Activated CD4-positive, CD25-positive, alpha-beta regulatory T cell treated with anti-CD3 and anti-CD28 coated beads, Interleukin-2, amount 50 U/mL, for 72 hours (primary cell): ENCODE measurements at regions not wholly inside any gene's neighbourhood (a gene's known extent, or its start where the extent isn't known, plus 50 kb on each side); places are given as distances from the start of the nearest gene placed in this dataset.

Source experiments
- DNase-seq: peaks from one replicate; pipeline ENCODE4 v3.0.0; 2021

DNA sequence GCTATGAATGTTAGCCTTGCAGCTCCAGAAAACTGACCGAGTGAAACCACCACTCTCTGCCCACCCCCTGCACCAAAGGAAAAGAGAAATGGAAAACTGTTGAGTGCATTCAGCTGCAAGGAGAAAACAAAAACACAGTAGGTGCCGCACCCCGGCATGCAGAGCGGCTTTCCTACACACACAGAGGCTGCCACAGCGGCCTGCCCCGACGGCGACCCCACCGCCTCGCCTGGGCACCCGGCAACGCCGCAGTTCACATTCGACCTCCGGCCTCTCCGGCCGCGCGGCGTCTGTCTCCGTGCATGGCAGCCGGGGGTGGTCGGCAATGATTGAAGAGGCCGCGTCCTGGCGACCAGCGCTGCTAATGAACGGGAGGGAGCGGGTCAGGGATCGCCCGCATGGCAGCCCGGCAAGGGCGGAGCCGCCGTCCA lies 417.1 kb upstream of the SALL3 start:
- DNase-seq, result no peak

DNA sequence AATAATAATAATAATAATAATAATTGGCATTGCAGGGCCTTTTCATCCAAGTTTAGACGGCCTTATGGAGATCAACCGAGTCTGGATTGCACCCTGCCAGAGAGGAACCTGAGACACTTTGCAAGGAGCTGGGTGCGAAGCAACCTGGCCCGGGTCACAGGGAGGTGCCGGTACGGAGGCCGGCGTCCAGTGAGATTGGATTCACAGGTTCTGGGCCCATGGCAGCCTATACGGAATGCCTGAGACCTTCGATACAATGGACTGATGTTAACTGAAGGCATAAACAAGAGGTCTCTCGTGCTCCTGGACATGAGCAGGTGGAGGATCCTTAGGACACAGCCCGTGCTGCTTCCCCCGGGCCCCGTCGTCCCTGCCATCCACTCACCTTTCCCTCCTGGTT lies 416.5 kb upstream of the SALL3 start:
- no peak for DNase-seq

DNA sequence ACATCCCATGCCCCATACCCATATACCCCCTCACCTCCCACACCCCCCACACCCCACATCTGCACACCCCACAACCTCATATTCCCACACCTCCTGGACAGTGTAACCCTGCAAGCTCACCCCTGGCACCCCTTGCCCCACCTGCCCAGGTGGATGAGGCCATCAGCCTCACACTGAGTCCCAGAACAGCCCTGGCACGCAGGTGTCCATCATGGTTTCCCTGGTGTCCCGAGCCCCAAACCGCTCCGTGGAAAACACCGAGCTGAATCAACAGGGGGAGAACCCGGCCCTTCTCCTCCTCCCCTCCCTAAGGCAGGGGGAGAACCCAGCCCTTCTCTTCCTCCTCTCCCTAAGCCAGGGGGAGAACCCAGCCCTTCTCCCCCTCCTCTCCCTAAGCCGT lies 415.6 kb upstream of the SALL3 start:
- DNase-seq, result no peak

DNA sequence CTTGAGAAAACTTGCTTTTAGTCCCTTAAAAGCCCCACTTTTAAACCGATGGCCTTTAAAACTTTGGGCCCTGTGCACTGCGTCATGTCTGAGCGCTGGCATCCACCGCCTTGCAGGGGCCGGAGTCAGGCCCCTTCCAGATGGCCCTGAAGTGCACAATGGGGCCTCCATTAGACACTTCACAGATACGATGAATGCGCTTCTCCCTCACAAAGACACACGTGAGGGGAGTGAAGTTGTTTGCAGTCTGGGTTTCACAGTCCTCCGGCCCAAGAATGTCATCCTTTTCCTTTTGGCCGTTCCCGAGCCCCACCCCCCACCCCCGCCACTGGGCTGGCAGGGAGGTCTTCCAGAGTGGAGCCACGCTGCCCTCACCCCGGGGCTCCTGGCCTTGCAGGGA lies 415.1 kb upstream of the SALL3 start:
- no peak for DNase-seq

DNA sequence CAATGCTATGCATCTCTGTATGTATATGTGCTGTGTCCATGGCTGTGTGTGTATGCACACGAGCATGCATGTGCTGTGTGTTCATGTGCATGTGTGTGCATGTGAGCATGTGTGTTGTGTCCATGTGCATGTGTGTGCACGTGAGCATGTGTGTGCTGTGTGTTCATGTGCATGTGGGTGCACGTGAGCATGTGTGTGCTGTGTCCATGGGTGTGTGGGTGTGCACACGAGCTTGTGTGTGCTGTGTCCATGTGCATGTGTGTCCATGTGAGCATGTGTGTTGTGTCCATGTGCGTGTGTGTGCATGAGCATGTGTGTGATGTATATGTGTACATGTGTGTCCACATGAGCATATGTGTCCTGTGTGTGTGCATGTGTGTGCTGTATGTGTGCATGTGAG lies 414.4 kb upstream of the SALL3 start:
- no peak for DNase-seq

DNA sequence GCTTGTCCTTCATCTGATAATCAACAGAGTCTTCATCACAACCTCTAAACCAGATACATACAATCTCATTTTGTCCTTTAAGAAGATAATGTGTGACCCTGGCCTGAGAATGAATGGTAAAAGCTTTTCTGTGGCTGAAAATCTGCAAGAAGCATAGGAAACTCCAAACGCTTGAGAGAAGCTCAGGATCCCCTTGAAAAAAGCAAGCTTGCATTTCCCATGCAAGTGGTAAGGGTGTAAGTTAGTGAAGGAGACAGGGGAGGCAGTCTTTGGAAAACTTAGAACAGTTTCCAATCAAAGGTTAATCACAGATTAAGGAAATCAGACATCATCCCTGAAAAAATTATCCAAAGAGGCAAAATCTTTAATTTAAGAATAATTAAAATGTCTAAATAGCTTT lies 413.6 kb upstream of the SALL3 start:
- no peak for DNase-seq

DNA sequence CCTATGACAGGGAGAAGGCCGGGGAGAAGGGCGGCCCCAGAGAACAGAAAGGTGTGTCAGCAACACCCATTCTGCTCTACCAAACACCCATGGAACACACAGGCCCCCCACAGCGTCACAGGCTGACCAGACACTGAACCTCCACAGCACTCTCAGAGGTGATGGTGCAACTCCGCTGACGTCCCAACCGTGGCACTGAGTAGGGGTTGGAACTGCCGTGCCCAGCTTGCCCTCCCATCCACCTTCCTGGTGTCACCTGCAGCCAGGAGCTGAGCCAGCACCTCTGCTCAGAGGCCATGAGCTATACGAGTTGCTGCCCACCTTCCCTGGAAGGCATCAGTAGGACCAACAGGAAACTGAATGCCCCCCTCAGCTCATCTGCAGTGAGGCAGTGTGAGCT lies 412.9 kb upstream of the SALL3 start:
- no peak for DNase-seq

DNA sequence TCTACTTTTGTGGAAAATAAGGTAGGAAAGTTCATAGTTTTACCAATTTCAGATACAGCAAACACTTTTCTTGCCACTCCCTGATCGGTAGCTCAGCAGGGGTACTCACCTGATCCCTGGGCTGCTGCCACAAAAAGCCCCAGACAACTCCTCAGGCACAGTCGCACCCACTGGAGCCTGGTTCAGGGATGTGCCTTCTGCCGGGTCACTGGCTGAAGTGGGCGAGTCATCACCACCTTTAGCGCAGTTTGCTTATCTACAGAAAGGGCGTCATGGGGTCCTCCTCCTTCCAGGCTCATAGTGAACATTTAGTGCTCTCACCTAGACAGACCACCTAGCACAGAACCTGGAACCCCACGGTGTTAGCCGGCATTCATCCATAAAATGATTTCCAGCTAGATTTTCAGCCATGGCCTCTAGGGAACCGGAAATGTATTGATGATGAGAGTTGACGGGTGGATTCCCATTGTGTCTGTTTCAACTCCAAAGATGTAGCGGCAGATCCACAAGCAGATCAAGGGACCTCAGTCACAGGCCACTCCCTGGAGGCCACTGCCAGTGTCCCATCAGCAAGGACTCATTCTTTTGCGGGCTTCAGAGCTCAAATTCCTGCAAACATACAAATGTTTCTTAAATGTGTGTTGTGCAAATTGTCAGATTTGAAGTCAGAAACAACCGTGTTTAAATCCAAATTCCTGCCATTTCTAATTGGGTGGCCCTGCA lies 408.4 kb upstream of the SALL3 start:
- no peak for DNase-seq

DNA sequence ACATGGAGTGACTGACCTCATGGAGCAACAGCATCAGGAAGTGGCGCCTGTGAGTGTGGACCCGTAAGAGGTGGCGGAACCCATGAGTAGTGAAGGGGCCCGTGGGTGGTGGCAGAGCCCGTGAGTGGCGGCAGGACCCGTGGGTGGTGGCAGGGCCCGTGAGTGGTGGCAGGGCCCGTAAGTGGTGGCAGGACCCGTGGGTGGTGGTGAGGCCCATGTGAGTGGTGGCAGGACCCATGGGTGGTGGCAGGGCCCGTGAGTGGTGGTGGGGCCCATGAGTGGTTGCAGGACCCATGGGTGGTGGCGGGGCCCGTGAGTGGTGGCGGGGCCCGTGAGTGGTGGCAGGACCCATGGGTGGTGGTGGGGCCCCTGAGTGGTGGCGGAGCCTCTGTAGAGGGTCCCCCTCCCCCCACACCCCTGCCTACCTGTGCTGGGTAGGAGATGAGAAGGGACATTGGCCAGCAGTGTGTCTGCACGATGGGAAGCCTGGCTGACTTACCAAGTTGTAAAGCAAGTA lies 407.7 kb upstream of the SALL3 start:
- DNase-seq, result no peak

DNA sequence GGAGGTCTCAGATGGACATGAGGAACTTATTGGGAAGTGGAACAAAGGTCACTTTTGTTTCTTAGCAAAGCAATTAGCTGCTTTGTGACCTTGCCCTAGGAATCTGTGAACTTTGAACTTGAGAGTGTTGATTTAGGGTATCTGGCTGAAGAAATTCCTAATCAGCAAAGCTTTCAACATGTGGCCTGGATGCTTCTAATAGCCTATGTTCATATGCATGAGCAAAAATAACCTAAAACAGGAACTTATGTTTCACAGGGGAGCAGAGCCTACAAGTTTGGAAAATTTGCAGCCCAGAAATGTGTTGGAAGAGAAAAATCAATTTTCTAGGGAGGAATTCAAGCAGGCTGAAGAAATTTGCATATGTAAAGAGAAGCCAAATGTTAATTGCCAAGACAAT lies 405.8 kb upstream of the SALL3 start:
- no peak for DNase-seq

DNA sequence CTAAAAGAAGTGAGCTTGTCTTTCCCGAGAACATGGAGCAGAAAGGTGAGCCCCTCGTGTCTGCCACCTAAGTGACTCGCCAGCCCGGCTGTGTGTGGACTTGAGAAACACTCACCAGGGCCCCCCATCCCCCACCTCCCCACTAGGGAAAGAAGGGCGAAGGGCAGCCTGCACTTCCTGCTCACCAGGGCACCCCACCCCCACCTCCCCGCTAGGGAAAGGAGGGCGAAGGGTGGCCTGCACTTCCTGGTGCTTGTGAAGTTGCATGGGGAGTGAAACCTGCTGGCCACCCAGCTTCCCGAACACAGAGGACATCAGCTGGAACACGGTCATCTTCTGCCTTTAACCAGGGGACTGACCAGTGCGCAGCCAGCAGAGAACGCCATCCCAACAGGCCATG lies 402.7 kb upstream of the SALL3 start:
- no peak for DNase-seq

DNA sequence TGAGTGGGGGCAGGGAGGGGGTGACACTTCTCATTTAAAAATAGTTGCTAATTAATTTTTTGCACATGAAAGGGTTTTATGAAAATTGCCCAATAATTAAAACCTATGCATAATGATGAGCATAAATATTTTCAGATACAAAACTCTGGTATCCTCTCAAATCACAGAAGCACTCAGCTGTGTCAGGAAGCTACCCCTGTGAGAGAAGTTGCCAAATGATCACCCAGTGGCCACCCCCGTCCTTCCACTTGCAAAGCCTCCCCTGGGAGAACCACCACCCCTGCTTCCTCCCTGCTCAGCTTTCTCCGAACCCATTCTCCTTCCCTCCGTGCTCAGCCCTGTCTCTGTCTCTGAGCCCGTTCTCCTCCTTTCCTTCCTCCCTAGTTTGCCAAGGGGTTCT lies 400.2 kb upstream of the SALL3 start:
- no peak for DNase-seq

DNA sequence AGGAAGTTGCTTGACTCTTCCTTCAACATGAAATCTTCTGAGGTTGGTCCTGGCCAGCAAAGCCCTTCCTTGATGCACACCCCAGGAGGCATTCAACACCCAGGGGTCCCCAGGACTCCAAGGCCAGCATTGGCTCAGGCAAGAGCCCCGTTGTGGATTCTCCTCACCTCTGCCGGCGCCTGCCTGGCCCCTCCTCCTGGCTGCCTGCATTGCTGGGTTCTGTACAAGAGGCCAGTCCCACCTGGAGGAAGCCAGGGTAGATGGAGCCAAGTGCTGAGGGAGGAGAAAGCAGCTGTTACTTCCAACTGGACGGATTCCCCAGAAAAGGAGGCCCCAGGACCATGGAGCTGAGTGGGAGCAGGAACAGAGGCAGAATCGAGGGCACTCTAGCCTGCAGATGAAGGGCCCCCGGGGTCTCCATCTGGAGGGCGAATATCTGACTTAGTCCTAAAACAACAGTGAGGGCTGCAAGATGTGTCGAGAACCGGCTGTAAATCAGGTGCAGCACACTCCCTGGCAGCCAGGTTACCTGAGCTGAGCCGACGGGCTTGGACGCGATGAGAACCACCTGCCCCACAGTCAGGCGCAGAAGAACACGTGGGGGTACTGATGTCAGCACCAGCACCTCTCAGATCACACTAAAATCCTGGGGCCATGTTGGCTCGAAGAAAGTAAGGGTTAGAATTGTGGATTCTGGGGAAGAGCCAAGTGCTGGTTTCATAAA lies 399.6 kb upstream of the SALL3 start:
- DNase-seq, result no peak

DNA sequence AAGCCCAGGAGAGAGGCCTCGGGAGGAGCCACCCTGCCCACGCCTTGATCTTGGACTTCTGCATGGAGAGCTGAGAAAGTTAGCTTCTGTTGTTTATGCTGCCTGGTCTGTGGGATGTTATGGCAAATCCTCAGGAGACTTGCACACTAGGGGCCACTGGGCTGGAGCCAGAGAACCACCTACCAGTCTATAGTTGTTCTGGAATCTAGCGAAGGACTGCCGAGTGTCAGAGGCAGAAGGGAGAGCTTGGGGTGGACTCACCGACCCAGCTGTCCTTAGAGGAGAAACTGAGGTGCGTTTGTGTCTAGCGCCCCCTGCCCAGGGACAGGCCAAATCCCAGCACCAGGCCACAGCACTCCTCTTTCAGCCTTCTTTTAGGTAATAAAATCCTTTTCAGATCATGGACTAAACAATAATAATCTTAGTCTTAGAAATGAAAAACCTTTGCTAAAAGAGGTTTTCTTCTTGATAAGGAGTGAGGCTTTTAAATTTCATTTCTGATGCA lies 398.7 kb upstream of the SALL3 start:
- DNase-seq, result no peak

DNA sequence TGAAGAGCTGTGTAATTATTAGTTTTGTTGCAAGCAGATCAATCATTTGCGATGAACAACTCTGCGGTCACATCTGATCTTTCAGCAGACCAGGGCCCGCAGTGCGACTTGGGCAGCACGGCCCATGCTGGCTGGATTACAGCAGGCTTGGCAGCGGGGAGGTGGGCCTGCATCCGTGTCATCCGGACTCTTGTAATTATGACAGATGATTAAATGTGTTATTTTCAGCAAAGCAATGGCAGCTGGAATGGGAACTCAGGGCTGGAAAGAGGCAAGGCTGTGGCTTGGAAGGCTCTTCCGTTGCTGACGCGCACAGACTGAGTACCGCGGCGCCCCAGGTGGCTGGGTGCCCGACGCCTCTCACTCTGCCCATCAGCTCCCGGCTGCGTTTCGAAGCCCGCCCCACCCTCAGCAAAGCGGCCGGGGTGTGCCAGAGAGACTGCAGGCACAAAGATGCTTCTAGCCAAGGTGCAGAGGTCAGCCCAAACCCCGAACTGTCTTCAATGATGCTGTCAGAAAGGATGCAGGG lies 397.4 kb upstream of the SALL3 start:
- no peak for DNase-seq

DNA sequence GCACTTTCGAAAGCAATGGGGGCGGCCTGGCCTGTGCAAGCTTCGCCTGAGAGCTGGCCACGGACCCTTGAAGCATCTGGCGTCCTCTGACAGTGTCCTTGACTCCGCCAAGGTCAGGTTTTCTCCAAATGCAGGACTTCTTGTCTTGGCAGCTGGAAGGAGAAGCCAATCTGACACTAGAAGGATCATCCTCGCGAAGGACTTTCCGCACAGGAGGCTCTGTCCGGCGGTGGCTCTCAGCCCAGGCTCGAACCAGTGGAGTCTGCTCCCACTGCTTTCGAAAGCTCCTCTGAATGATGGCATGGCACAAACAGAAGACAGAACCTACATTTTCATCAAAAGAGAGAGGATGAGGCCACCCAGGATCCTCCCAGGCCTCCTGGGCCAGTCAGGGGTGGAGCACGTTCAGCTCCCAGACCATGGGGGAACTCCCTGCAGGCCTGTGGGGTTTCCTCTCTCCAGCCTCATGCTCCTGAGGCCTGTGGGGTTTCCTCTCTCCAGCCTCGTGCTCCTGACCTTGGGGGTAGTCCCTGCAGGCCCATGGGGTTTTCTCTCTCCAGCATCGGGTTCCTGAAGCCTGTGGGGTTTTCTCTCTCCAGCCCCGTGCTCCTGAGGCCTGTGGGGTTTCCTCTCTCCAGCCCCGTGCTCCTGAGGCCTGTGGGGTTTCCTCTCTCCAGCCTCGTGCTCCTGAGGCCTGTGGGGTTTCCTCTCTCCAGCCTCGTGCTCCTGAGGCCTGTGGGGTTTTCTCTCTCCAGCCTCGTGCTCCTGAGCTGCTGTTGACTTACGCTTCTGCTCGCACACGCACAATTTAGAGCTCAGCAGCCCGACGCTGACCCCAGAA lies 396.5 kb upstream of the SALL3 start:
- DNase-seq, result no peak

DNA sequence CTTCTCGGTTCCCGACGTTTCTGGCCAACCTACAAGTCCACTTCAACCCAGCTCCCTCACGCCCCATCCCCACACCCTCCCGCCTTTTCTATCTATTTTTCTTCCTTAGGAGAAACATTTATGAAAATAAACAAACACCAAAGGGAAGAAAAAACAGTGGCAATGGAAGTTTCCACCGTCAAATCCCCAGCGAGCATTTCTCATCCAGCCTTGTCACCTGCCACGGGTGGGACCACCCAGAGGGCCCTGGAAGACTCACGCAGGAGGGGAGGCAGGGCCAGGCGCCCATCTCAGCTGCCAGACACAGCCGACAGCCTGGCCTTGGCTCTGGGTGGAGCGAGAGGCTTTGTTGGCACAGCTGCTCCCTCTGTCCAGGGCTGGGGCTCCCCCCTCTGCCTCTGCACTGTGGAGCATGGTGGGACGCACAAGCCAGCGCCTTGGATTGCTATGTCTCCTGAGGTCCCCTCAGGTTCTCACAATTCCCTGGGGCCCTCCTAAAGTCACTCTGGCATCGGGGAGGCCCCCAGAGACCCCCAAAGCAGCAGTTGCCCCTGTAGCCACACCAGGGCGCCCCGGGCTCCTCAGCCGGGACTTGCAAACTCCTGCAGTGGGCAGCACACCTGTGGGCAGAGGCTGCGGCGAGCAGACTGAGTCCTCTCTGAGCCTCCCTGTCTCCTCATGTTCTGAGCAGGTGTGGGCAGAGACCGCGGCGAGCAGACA lies 395.7 kb upstream of the SALL3 start:
- no peak for DNase-seq

DNA sequence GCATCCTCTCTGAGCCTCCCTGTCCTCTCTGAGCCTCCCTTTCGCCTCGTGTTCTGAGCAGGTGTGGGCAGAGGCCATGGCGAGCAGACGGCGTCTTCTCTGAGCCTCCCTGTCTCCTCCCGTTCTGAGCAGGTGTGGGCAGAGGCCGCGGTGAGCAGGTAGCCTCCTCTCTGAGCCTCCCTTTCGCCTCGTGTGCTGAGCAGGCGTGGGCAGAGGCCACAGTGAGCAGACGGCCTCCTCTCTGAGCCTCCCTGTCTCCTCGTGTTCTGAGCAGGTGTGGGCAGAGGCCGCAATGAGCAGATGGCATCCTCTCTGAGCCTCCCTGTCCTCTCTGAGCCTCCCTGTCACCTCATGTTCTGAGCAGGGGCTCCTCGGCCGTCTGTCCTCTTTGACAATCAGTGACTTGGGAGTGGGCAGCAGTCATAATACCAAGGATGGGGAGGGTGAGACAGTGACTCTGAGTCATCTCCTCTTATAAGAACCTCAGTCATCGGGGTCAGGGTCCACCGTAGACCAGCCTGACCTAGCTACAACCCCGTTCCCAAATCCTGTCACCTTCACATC lies 395.1 kb upstream of the SALL3 start:
- no peak for DNase-seq

DNA sequence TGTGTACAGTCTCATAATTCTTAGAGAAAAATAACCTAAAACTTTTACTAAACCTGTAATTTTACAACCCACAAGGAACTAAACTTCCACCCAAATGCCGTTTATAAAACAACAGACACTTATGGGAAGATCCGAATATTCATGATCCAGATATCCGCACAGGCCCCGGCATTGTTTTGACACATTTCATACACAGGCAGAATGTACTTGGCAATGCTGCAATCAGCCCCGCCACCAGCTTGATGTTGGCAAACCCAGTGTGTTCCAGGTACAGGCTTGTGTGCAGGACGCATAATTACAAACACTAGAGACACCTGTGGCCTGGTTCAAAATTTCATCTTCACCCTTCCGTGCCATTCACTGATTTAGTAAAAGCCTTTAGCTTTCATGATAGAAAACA lies 393.0 kb upstream of the SALL3 start:
- no peak for DNase-seq

DNA sequence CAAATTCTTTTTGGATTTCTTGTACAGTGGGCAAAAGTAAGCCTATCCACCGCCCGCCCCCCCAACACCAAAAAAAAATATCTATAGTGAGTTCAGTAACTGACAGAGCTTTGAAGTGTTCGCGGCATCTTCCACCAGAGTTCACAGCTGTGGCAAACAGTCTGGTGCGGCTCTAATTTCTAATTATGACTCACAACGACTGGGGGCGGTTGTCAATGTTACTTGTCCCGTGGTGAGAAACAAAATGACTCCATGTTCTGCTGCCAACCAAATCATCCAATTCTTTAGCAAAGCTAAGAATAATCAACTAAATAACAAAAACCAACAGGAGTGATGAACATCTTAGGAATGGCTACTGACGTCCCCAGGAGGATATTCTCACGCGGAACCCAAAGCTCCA lies 392.5 kb upstream of the SALL3 start:
- no peak for DNase-seq

DNA sequence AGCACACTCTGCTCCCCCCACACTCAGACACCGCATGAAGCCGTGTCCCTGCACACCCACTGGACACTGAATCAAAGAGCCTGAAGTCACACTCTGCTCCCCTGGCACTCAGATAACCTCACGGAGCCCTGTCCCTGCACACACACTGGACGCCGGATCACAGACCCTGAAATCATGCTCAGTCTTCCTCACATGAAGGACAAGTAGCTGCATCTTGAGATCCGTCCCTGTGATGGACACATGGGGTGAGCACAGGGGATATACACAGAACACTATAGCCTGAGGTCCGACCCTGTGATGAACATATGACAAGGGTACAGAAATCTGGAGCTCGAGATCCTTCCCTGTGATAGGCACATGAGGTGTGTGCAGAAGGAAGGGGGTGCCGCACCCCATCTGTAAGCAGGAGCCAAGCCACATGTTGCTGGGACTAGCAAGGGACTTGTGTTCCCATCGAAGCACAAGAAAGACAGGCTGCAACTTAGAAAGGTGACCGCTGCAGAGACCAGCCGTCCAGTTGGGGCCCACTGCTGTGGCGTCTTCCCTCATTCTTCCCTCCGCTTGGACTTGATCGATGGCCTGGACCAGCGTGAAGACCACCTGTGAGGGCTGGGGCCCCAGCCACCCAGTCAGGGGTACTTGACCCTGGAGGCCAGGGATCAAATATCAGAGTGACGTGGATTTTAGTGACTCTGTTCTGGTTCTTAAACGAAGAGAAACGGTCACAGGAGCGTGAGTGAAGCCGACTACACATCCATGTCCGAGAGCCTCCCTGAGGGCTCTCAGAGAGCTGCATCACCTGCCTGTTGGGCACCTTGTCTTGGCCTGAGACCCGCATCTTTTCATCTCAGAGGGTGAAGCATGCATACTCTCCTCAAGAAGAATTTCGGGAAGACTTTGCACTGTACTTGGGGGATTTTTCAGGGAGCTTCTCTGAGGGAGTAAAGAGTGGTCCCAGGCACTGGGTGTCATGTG lies 391.7 kb upstream of the SALL3 start:
- no peak for DNase-seq
